HAP-1 (cell line): ENCODE measurements at regions not wholly inside any gene's neighbourhood (a gene's known extent, or its start where the extent isn't known, plus 50 kb on each side); places are given as distances from the start of the nearest gene placed in this dataset.

ENCODE experiments used
- DNase-seq, 2 experiments: peaks; one replicate each; pipeline ENCODE4 v3.0.0-alpha.2; 2016 to 2020; ENCODE audit warnings: low spot score in 2 of 2
- H3K27me3 ChIP-seq: fragments of 250-450 bp; sonication (Bioruptor Pico); 2 replicates; pipeline ENCODE4 v1.5.1; 2020; ENCODE audit warnings: low read depth, mild to moderate bottlenecking, moderate library complexity
- H3K36me3 ChIP-seq: fragments of 250-450 bp; sonication (Bioruptor Pico); replicated peaks from 2 replicates; pipeline ENCODE4 v1.5.1; 2020; ENCODE audit warnings: mild to moderate bottlenecking
- H3K4me1 ChIP-seq: fragments of 250-450 bp; sonication (Bioruptor Pico); 2 replicates; pipeline ENCODE4 v1.5.1; 2020; ENCODE audit warnings: mild to moderate bottlenecking
- H3K4me3 ChIP-seq: fragments of 250-450 bp; sonication (Bioruptor Pico); 2 replicates; pipeline ENCODE4 v1.5.1; 2020; ENCODE audit warnings: mild to moderate bottlenecking, moderate library complexity
- H3K9me3 ChIP-seq: fragments of 250-450 bp; sonication (Bioruptor Pico); 2 replicates; pipeline ENCODE4 v1.5.1; 2020; ENCODE audit warnings: mild to moderate bottlenecking, moderate library complexity
- in situ Hi-C: fragments of 300-500 bp; cut with MboI; formaldehyde crosslinking; loops from 3 replicates; pipeline ENCODE4 v1.14.3; 2020; ENCODE audit warnings: low sequenced_read_pairs, inconsistent platforms, mixed read lengths

DNA sequence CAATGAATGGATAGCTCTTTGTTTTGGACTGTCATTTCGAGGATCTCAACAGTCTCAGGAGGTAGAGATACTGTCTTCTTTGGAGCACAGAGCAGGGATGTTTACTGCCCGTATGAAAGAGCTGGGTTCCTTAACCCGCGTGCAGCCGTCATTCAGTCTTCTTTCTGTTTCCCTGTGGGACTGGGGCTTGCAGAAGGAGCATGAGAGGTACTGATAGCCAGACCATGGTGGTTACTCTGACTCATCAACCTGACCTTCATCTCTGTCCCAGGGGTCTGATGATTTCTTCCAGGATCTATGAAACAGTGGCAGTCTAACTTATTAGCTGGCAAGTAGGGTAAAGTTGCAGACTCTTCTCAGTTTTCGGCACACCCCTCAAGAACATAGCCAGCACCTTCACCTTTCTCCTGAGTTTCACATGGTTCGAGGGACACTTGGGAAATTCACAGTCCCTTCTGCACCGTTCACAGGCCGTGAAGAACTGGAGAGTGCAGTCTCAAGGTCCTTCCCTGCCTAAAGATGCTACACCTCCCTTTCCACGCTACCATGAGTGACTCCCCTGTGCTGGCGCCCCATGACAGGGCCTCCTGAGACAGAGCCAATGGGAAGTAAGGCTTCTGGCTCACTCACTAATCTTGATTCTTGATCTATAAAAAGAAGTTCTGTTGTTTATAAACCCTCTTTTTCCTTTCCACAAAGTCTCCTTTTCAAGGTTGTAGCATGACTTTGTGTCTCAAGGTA, 226.2 kb downstream of the MC4R start:
- no peak for DNase-seq
- Histone ChIP-seq H3K4me3 (no peak overlapping the region), H3K36me3 (no peaks in the 10 kb centered on the region), H3K4me1 (no peaks in the 10 kb centered on the region), H3K9me3 (no peaks in the 10 kb centered on the region), H3K27me3 (no peaks in the 10 kb centered on the region)
- in situ Hi-C loops, result no loop called here

DNA sequence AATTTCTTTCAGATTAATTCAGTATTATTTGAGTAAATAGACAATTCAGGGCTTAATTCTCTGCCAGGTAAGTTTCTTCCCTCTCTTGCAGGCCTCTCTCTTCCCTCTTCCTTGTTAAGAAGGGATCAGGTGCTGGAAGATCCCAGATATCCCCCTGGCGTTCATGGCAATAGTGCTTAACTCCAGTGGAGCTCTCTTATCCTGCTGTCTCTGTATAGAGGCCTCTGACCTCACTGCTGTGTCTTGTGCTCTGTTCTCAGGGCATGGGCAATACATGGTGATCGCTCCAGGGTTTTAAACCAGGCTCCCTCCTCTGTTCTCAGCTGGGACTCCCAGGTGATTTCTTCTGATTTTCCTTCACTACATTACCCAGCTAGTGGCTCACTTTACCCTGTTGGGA, 226.8 kb downstream of the MC4R start:
- Histone ChIP-seq H3K36me3 (no peaks in the 10 kb centered on the region), H3K4me1 (no peaks in the 10 kb centered on the region), H3K27me3 (no peaks in the 10 kb centered on the region), H3K9me3 (no peaks in the 10 kb centered on the region), H3K4me3 (no peak overlapping the region)
- DNase-seq, result no peak
- in situ Hi-C loops, result no loop called here

DNA sequence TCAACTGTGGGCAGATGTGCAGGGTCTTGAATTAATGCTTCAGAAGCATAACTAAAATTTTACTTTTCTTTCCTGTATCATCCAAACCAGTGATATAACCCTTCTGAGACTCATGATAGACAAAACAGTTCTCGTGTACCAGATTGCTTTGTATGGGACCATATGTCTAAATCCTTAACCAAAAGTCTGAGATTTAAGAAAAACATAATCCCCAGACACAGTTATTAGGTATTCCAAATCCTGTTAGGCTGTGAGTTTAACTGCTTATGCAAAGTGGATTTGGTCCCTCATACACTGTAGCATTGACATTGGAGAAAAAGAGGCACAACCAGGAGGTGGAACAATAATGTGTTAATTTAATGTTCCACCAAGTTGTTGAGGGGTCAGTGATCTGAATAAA, 235.0 kb downstream of the PMAIP1 start:
- no peak for DNase-seq
- Histone ChIP-seq H3K36me3 (no peaks in the 10 kb centered on the region), H3K27me3 (no peaks in the 10 kb centered on the region), H3K4me3 (no peak overlapping the region), H3K4me1 (no peaks in the 10 kb centered on the region), H3K9me3 (no peaks in the 10 kb centered on the region; the same call in 1 of the 2 replicates)
- in situ Hi-C loops, result no loop called here

DNA sequence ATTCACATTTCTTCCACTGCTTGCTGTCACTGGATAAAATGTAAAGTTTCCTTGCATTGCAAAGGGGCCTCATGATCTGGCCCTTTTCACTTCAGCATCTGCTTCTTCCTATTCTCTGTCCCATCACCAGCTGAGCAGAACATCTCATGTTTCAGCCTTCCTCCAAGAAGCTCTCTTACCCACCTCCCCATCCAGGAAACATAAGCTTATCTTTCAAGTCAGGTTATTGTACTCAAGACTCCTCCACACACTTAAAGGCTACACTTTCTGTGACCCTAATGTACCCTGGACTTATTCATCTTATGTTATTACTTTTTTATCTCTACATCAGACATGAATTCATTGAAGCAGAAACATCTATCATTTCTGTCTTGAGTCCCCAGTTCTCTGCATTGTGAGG, 230.5 kb downstream of the PMAIP1 start:
- Histone ChIP-seq H3K4me1 (no peaks in the 10 kb centered on the region), H3K4me3 (no peak overlapping the region), H3K9me3 (no peaks in the 10 kb centered on the region), H3K27me3 (no peaks in the 10 kb centered on the region), H3K36me3 (no peaks in the 10 kb centered on the region)
- in situ Hi-C loops, result no loop called here
- no peak for DNase-seq

DNA sequence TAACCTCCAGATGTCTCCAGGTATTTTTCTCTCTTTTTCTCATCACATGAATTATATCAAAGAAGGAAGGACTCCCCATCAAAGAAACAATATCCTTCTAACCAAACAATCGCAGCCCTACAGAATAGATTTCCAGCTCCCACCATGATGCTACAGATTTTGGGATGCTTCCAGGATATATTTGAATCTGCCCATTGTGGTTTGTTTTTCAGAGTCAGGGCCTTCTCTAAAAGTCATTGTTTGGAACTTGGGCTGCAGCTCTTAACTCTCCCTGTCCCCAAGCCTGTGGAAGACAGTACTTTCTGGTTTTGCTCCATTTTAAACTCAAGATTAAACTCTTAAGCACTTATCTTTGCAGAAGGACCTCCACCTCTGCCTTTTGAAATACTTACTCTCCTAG, 223.2 kb downstream of the PMAIP1 start:
- Histone ChIP-seq H3K4me1 (no peaks in the 10 kb centered on the region), H3K36me3 (no peaks in the 10 kb centered on the region), H3K27me3 (no peaks in the 10 kb centered on the region), H3K4me3 (no peak overlapping the region), H3K9me3 (no peaks in the 10 kb centered on the region; the same call in 1 of the 2 replicates)
- in situ Hi-C loops, result no loop called here
- DNase-seq, result no peak

DNA sequence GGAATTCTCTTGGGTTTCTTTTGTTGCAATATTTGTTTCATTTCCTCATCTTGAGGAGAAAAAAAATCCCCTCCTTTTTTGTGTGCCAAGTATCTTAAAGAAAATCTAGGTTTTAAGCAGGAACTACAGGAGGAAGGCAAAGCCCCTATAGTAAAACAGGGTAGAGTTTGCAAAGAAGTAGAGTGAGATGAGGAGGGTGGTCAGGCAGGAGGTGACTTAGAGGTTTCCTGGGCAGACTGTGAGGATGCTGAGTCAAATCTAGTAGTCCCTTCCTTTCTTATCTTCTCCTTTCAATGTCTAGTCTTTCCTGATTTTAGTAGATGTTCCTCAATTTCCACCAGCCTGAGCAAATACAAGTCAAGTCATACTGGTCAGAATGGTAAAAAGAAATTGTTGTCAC, 222.5 kb downstream of the PMAIP1 start:
- Histone ChIP-seq H3K9me3 (no peaks in the 10 kb centered on the region; the same call in 1 of the 2 replicates), H3K4me3 (no peak overlapping the region)
- in situ Hi-C loops, result no loop called here

DNA sequence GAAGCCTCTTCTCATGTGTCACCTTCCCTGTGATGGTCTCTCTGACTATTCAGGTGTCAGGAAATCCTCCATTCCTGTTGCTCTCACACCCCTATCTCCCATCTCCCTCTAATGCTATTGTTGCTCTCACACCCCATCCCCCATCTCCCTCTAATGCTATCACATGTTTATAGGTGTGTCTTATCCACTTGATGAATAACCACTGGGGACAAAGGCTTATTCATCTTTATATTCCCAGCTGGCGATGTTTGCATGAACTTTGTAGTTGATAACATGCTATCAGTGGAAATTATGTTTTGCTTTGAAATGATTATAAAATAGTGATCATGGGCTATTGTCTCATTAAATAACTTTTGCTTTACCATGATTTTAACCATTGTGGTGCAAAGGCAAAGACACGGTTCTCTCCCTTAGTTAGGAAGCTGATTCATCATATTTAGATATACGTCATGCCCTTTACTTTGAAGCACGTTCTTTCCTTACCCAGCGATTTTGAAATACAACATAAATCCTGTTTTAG, 220.5 kb downstream of the PMAIP1 start:
- Histone ChIP-seq H3K4me3 (no peak overlapping the region), H3K36me3 (no peaks in the 10 kb centered on the region), H3K9me3 (no peaks in the 10 kb centered on the region; the same call in 1 of the 2 replicates), H3K4me1 (no peaks in the 10 kb centered on the region), H3K27me3 (no peaks in the 10 kb centered on the region)
- in situ Hi-C loops, result no loop called here
- no peak for DNase-seq

More for the DNA sequence above, 222.5 kb downstream of the PMAIP1 start:
- H3K4me1 ChIP-seq, result no peaks in the 10 kb centered on the region
- H3K36me3 ChIP-seq, result no peaks in the 10 kb centered on the region
- DNase-seq, result no peak
- no peaks in the 10 kb centered on the region for H3K27me3 ChIP-seq

DNA sequence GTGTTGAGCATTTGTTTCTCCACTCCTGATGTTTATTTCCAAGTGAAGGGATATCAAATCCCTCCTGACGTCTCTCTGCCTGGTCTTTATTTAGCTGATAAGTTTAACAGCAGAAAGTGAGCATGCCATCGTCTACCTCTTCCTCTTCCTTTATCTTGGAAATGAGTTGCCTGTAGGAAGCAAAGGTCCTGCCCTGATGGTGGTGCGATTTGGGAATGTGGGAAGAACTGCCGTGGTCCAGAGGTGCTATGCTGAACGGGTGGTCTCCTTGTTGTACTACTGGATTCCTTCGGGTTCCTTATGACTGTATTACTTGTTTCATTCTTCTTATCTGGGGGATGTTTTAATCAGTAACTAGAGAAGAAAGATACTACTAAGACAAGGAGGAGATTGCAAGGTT, 217.5 kb downstream of the PMAIP1 start:
- DNase-seq, result no peak
- in situ Hi-C loops, result no loop called here
- Histone ChIP-seq H3K4me3 (no peak overlapping the region), H3K36me3 (no peaks in the 10 kb centered on the region), H3K9me3 (no peaks in the 10 kb centered on the region; the same call in 1 of the 2 replicates), H3K27me3 (no peaks in the 10 kb centered on the region), H3K4me1 (no peaks in the 10 kb centered on the region)

DNA sequence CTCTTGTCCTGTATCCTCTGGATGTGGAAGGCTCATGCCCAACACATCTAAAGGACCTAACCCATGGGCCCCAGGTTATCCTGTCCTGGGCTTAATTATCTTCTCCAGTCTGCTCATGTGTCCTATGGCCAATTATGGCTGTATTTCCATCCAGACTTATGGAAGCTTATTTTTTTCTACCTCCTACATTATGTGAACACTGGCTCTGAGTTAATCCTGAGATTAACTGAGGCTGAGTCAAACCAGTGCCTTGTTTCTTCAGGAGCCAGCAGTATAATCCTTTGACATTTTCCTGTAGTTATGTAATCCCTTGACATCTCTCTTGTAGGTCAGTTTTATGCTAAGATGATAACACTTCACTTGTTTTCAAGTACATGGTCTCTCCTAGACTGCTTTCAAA, 213.6 kb downstream of the PMAIP1 start:
- in situ Hi-C loops, result no loop called here
- DNase-seq, result no peak
- no peaks in the 10 kb centered on the region for H3K9me3 ChIP-seq
- H3K27me3 ChIP-seq, result no peaks in the 10 kb centered on the region
- H3K36me3 ChIP-seq, result no peaks in the 10 kb centered on the region
- no peak overlapping the region for H3K4me3 ChIP-seq
- no peaks in the 10 kb centered on the region for H3K4me1 ChIP-seq

DNA sequence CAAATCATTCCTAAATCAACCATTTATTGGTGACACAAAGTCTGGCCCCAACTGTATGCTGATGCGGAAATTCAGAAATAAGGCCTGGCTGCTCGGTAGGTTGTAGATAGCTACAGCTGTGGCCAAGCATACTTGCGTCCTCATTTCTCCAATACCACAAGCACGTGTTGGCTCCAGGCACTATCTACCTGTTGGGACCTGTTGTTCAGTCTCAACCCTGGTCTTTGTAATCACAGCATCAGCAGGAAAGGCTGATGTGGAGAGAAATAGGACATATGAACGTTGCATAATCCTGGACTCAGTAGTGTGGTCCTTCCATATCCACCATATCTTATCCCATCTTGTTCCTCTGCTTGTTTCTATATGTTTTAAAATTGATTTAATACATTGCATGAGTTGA, 212.6 kb downstream of the PMAIP1 start:
- Histone ChIP-seq H3K27me3 (no peaks in the 10 kb centered on the region), H3K4me3 (no peak overlapping the region), H3K4me1 (no peaks in the 10 kb centered on the region), H3K36me3 (no peaks in the 10 kb centered on the region), H3K9me3 (no peaks in the 10 kb centered on the region)
- DNase-seq, result no peak
- in situ Hi-C loops, result no loop called here

DNA sequence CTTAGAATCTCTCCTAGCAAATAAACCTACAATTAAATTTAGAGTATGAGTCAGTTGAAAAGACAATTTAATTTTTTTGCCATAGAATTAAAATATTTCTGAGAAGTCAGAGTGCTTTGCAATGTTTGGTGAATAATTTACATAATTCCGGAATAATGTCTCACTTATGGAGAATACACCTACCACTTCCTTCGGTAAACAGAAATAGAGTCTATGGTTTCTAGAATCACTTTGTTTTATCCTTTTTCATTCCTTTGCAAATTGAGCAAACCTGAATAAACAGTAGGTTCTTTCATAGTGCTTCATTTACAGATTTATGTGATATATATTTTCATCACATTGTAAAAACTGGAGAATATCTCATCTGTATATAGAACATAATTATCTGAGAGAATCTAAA, 211.7 kb downstream of the PMAIP1 start:
- Histone ChIP-seq H3K27me3 (no peaks in the 10 kb centered on the region), H3K9me3 (no peaks in the 10 kb centered on the region), H3K4me3 (no peak overlapping the region), H3K4me1 (no peaks in the 10 kb centered on the region), H3K36me3 (no peaks in the 10 kb centered on the region)
- no peak for DNase-seq
- in situ Hi-C loops, result no loop called here

DNA sequence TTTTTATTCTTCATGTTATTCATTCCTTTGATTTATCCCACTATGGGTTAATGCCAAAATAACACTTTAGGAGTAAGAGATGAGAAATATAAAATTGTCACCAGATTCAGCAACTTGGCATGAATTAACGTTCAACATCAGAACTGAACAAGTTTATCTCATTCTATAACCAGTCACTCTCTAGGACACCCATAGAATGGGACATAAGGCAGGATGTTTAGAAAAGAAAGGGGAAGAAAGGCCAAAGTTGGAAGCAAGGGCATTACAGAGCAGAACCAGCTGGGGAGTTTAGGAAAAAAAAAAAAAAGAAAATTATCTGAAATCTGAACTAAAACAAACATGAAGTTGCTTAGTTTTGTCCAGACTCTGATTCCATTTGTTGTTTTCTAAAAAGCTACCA, 211.0 kb downstream of the PMAIP1 start:
- in situ Hi-C loops, result no loop called here
- Histone ChIP-seq H3K4me3 (no peak overlapping the region), H3K4me1 (no peaks in the 10 kb centered on the region), H3K36me3 (no peaks in the 10 kb centered on the region), H3K27me3 (no peaks in the 10 kb centered on the region), H3K9me3 (no peaks in the 10 kb centered on the region)
- DNase-seq, result no peak

DNA sequence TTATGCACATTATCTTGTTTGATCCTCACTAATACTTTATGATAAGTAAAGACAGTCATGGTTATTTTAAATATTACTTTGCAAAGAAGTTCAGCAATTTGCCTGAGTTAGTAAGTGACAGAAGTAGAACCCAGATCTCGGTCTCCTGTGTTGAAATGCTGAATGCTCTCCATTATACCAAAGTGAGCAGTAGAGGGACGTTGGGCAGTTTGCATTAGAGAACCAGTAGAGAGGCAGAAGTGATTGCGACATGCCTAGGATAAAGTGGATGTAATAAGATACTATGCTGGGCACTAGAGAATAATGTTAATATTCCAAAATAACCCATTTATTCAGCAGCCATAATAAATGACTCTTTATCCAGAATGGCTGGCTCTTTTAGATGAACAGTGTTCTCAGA, 201.0 kb downstream of the PMAIP1 start:
- no peaks in the 10 kb centered on the region for H3K36me3 ChIP-seq
- no peaks in the 10 kb centered on the region for H3K4me1 ChIP-seq
- H3K9me3 ChIP-seq, result no peaks in the 10 kb centered on the region
- no peak for DNase-seq
- no peak overlapping the region for H3K4me3 ChIP-seq
- in situ Hi-C loops, result no loop called here
- no peaks in the 10 kb centered on the region for H3K27me3 ChIP-seq

DNA sequence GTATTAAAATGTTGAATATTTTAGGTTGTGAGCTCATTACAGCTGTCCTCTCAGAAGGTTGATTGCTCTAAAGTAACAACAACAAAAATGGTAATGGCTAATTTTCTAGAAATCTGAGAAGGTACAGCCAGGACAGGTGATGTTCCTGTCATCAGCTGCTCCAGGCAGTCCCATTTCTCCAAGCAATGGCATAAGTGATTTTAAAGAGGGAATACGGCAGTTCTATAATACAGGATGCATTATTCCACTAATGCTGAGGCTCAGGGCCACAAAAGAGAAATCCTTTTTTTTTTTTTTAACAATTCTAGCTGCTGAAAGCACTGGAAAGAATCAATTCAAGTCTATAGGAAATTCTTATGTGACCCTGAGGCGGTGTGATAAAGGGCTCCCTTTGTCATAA, 199.9 kb downstream of the PMAIP1 start:
- Histone ChIP-seq H3K4me1 (no peaks in the 10 kb centered on the region), H3K9me3 (no peaks in the 10 kb centered on the region), H3K27me3 (no peaks in the 10 kb centered on the region), H3K4me3 (no peak overlapping the region), H3K36me3 (no peaks in the 10 kb centered on the region)
- DNase-seq, result no peak
- in situ Hi-C loops, result no loop called here

DNA sequence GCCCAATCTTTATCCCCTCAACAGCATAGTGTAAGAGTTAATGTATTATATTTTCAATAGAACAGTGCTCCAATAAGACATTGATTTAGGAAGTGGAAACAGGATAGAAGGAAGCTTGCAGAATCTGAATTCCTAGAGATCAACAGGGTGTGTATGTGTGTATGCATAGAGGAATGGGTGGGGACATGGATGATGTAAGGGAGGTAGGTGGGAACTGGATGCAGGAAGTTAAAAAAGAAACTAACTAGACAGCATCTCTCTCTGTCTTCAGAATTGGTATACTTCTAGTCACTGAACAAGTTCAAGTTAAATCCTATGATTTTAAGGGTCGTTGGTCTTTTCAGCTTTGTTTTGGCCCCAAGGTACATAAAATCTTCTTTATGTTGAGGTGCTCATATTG, 196.6 kb downstream of the PMAIP1 start:
- H3K27me3 ChIP-seq, result no peaks in the 10 kb centered on the region
- in situ Hi-C loops, result no loop called here
- H3K9me3 ChIP-seq, result no peaks in the 10 kb centered on the region
- DNase-seq, result no peak
- H3K4me1 ChIP-seq, result no peaks in the 10 kb centered on the region
- no peaks in the 10 kb centered on the region for H3K36me3 ChIP-seq
- no peak overlapping the region for H3K4me3 ChIP-seq
